GM12878 (cell line): ENCODE measurements at regions not wholly inside any gene's neighbourhood (a gene's known extent, or its start where the extent isn't known, plus 50 kb on each side); places are given as distances from the start of the nearest gene placed in this dataset.

Source experiments
- BRCA1 ChIP-seq: IDR thresholded peaks from 2 replicates; pipeline ENCODE4 v1.6.1; 2011; ENCODE audit warnings: low read depth, low read length, improper control_type of control experiment
- EED ChIP-seq: sonication (generic); IDR thresholded peaks from 2 replicates; pipeline ENCODE4 v1.6.1; 2016; ENCODE audit warnings: antibody characterized with exemption, low read depth
- POLR2AphosphoS5 ChIP-seq: IDR thresholded peaks from 2 replicates; pipeline ENCODE4 v1.6.1; 2011; ENCODE audit warnings: mild to moderate bottlenecking, low read length, inconsistent platforms
- SIN3A ChIP-seq: IDR thresholded peaks from 2 replicates; pipeline ENCODE4 v1.6.1; 2012; ENCODE audit warnings: low read depth, low read length, improper control_type of control experiment
- SPI1 ChIP-seq: IDR thresholded peaks from 2 replicates; pipeline ENCODE4 v1.6.1; 2011; ENCODE audit warnings: low read depth, mild to moderate bottlenecking, low read length, moderate library complexity, borderline replicate concordance; ENCODE audit not compliant: insufficient read depth
- TF ChIP-seq, protein P1 (sequence below): fragments of 450-650 bp; IDR thresholded peaks from 2 replicates; pipeline ENCODE4 v1.6.1; 2017; ENCODE audit warnings: antibody characterized with exemption, mild to moderate bottlenecking, moderate library complexity
- TF ChIP-seq, protein P2 (sequence below): fragments of 450-650 bp; IDR thresholded peaks from 2 replicates; pipeline ENCODE4 v1.6.1; 2018; ENCODE audit warnings: mild to moderate bottlenecking, low read depth, moderate library complexity; ENCODE audit not compliant: partially characterized antibody
- TF ChIP-seq, protein P3 (sequence below): IDR thresholded peaks from 2 replicates; pipeline ENCODE4 v1.6.1; 2012; ENCODE audit warnings: low read depth, low read length, improper control_type of control experiment

DNA sequence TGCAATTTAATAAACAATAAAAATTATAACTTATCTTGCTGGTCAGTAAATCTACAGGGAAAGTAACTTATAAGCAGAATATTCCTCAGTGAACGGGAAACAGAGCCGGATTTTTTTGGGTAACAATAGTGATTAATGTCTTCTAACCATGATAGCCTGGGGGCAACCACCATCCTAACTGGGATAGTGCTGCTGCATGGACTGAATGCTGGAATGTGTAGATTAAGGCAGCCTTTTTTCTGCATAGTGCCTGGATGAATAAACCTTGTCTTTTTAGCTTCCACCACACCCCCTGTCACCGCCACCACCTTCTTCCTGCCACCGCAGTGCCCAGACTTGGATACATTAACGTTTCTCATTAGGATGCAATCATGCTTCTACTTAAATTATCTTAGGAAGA is 83.6 kb upstream of the LNX1 start (continued):
- TF ChIP-seq, protein P1, sequence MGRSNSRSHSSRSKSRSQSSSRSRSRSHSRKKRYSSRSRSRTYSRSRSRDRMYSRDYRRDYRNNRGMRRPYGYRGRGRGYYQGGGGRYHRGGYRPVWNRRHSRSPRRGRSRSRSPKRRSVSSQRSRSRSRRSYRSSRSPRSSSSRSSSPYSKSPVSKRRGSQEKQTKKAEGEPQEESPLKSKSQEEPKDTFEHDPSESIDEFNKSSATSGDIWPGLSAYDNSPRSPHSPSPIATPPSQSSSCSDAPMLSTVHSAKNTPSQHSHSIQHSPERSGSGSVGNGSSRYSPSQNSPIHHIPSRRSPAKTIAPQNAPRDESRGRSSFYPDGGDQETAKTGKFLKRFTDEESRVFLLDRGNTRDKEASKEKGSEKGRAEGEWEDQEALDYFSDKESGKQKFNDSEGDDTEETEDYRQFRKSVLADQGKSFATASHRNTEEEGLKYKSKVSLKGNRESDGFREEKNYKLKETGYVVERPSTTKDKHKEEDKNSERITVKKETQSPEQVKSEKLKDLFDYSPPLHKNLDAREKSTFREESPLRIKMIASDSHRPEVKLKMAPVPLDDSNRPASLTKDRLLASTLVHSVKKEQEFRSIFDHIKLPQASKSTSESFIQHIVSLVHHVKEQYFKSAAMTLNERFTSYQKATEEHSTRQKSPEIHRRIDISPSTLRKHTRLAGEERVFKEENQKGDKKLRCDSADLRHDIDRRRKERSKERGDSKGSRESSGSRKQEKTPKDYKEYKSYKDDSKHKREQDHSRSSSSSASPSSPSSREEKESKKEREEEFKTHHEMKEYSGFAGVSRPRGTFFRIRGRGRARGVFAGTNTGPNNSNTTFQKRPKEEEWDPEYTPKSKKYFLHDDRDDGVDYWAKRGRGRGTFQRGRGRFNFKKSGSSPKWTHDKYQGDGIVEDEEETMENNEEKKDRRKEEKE = no peak
- TF ChIP-seq BRCA1 (no peak), SIN3A (no peak), EED (no peak), SPI1 (no peak), POLR2AphosphoS5 (no peak)
- TF ChIP-seq, protein P2, sequence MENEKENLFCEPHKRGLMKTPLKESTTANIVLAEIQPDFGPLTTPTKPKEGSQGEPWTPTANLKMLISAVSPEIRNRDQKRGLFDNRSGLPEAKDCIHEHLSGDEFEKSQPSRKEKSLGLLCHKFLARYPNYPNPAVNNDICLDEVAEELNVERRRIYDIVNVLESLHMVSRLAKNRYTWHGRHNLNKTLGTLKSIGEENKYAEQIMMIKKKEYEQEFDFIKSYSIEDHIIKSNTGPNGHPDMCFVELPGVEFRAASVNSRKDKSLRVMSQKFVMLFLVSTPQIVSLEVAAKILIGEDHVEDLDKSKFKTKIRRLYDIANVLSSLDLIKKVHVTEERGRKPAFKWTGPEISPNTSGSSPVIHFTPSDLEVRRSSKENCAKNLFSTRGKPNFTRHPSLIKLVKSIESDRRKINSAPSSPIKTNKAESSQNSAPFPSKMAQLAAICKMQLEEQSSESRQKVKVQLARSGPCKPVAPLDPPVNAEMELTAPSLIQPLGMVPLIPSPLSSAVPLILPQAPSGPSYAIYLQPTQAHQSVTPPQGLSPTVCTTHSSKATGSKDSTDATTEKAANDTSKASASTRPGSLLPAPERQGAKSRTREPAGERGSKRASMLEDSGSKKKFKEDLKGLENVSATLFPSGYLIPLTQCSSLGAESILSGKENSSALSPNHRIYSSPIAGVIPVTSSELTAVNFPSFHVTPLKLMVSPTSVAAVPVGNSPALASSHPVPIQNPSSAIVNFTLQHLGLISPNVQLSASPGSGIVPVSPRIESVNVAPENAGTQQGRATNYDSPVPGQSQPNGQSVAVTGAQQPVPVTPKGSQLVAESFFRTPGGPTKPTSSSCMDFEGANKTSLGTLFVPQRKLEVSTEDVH = no peak
- TF ChIP-seq, protein P3, sequence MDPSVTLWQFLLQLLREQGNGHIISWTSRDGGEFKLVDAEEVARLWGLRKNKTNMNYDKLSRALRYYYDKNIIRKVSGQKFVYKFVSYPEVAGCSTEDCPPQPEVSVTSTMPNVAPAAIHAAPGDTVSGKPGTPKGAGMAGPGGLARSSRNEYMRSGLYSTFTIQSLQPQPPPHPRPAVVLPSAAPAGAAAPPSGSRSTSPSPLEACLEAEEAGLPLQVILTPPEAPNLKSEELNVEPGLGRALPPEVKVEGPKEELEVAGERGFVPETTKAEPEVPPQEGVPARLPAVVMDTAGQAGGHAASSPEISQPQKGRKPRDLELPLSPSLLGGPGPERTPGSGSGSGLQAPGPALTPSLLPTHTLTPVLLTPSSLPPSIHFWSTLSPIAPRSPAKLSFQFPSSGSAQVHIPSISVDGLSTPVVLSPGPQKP = no peak
